ENCODE measurements at regions not wholly inside any gene's neighbourhood (a gene's known extent, or its start where the extent isn't known, plus 50 kb on each side); places are given as distances from the start of the nearest gene placed in this dataset.

DNA sequence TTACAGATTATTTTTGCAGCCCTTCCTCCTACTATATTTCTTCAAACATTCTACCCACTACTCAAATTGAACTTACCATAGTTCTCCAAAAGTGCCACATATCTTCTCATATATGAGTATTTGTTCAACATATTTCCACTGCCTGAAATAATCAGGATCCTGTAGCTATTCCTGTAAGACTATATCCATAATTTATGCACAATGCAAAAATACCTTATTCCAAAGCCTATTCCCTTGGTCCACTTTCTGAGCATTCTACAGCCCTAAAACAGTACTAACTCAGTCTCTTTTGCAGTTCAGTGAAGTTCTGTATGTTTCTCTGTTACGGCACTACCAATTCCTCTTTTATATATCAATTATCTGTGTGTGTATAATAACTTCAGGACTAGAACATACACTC is 1283.7 kb upstream of the ADGRL2 start:
- no peak overlapping the region for H2BK5ac ChIP-seq (ENCODE audit: low read depth, low read length)
- POLR2A ChIA-PET (ENCODE audit: partially characterized antibody), result no interaction called here
- H4K91ac ChIP-seq (replicated peaks; ENCODE audit: insufficient read length, low read length), result no peak overlapping the region
- TF ChIP-seq EP300 (IDR thresholded peaks at IDR 0.05; ENCODE audit: borderline replicate concordance in 1 of 2, low read depth in 2 of 2, low read length in 2 of 2), result no peak
- no peak for TF ChIP-seq SIN3A (conservative IDR thresholded peaks at IDR 0.05 in 1 of 2, IDR thresholded peaks at IDR 0.05 in 1 of 2; ENCODE audit: low read depth in 1 of 2, low read length in 2 of 2)
- no peak for TF ChIP-seq KDM4A (IDR thresholded peaks at IDR 0.05; ENCODE audit: low read depth, low read length, severe bottlenecking)
- TF ChIP-seq POLR2A (IDR thresholded peaks at IDR 0.05; ENCODE audit: control extremely low read depth in 1 of 2, low read depth in 2 of 2, low read length in 2 of 2), result no peak
- no peak for TF ChIP-seq HDAC6 (IDR thresholded peaks at IDR 0.05; ENCODE audit: low read depth, low read length)
- TF ChIP-seq NRF1 (IDR thresholded peaks at IDR 0.05; ENCODE audit: low read depth, low read length), result no peak
- no peak for TF ChIP-seq NANOG (IDR thresholded peaks at IDR 0.05; ENCODE audit: insufficient read depth, low read depth, low read length, poor library complexity, severe bottlenecking)
- TF ChIP-seq SUZ12 (IDR thresholded peaks at IDR 0.05; ENCODE audit: low read length), result no peak
- TF ChIP-seq TEAD4 (IDR thresholded peaks at IDR 0.05; ENCODE audit: low read depth, low read length), result no peak
- no peak for TF ChIP-seq TBP (IDR thresholded peaks at IDR 0.05; ENCODE audit: low read depth, low read length)
- TF ChIP-seq, protein P1, sequence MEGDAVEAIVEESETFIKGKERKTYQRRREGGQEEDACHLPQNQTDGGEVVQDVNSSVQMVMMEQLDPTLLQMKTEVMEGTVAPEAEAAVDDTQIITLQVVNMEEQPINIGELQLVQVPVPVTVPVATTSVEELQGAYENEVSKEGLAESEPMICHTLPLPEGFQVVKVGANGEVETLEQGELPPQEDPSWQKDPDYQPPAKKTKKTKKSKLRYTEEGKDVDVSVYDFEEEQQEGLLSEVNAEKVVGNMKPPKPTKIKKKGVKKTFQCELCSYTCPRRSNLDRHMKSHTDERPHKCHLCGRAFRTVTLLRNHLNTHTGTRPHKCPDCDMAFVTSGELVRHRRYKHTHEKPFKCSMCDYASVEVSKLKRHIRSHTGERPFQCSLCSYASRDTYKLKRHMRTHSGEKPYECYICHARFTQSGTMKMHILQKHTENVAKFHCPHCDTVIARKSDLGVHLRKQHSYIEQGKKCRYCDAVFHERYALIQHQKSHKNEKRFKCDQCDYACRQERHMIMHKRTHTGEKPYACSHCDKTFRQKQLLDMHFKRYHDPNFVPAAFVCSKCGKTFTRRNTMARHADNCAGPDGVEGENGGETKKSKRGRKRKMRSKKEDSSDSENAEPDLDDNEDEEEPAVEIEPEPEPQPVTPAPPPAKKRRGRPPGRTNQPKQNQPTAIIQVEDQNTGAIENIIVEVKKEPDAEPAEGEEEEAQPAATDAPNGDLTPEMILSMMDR (IDR thresholded peaks at IDR 0.05; ENCODE audit: control extremely low read depth in 1 of 3, insufficient read depth in 1 of 3, low read depth in 1 of 3, low read length in 3 of 3), result no peak
- no peak for TF ChIP-seq RNF2 (IDR thresholded peaks at IDR 0.05; ENCODE audit: borderline replicate concordance, low read depth, low read length, missing control alignments, poor library complexity, severe bottlenecking)
- no peak overlapping the region for H3K14ac ChIP-seq (ENCODE audit: insufficient read length)
- H3K56ac ChIP-seq (replicated peaks; ENCODE audit: insufficient read length, low read depth, low read length), result no peak overlapping the region
- CTCF ChIA-PET (ENCODE audit: partially characterized antibody), result no interaction called here
- no peak overlapping the region for H2AFZ ChIP-seq (ENCODE audit: low read length)
- no peak overlapping the region for H3K18ac ChIP-seq (ENCODE audit: extremely low read depth, low read length)
- no peak overlapping the region for H3K27ac ChIP-seq (ENCODE audit: low read depth, low read length)
- H3K9ac ChIP-seq (replicated peaks in 1 of 4; ENCODE audit: extremely low read depth in 1 of 4, low read depth in 3 of 4, low read length in 3 of 4), result no peak overlapping the region
- no peaks in the 10 kb centered on the region for H3K9me3 ChIP-seq (ENCODE audit: insufficient read depth in 2 of 2, low read depth in 1 of 2, low read length in 1 of 2)
- H3K23me2 ChIP-seq (ENCODE audit: low read depth, low read length), result no peaks in the 10 kb centered on the region
- H3K79me2 ChIP-seq (ENCODE audit: control insufficient read depth in 1 of 2, insufficient read depth in 2 of 2, low read length in 2 of 2), result no peaks in the 10 kb centered on the region
- no peak overlapping the region for H3K4ac ChIP-seq (replicated peaks; ENCODE audit: insufficient read length, low read depth, low read length)
- no peak overlapping the region for H3K23ac ChIP-seq (ENCODE audit: insufficient read length)
- no peak for FAIRE-seq
- no peak overlapping the region for H2BK120ac ChIP-seq (replicated peaks; ENCODE audit: low read depth, low read length)
- H4K8ac ChIP-seq (ENCODE audit: extremely low read depth, insufficient read depth, low read length), result no peak overlapping the region
- no peak overlapping the region for H2BK15ac ChIP-seq (ENCODE audit: low read length)
- no peaks in the 10 kb centered on the region for H3K36me3 ChIP-seq (ENCODE audit: control insufficient read depth in 2 of 4, insufficient read depth in 4 of 4, low read length in 3 of 4)
- H4K20me1 ChIP-seq (replicated peaks in 1 of 2; ENCODE audit: control insufficient read depth in 1 of 2, insufficient read depth in 2 of 2, low read length in 2 of 2), result no peaks in the 10 kb centered on the region
- H3K4me2 ChIP-seq (ENCODE audit: insufficient read depth in 1 of 2, low read depth in 2 of 2, low read length in 2 of 2), result no peak overlapping the region
- no peak for DNase-seq (ENCODE audit: low read depth in 1 of 2, low spot score in 2 of 2)
- no peak overlapping the region for H3K4me3 ChIP-seq (ENCODE audit: extremely low read depth in 1 of 4, insufficient read depth in 2 of 4, low read depth in 3 of 4, low read length in 4 of 4)
- no peak overlapping the region for H4K5ac ChIP-seq (ENCODE audit: insufficient read length, low read depth, low read length)
- 91% methylated on average over 1 of the region's 1 CpG; no CpG with 5 or more reads in 1 of the 2 experiments for WGBS, 2 experiments (ENCODE audit: extremely low coverage in 1 of 2, insufficient coverage in 1 of 2, insufficient read length in 1 of 2, insufficient replicate concordance in 2 of 2, low coverage in 1 of 2, low lambda C conversion rate in 2 of 2, missing lambda C conversion rate in 1 of 2)
- H2BK20ac ChIP-seq (ENCODE audit: low read length), result no peak overlapping the region
- H2AK5ac ChIP-seq (ENCODE audit: low read depth, low read length), result no peak overlapping the region
- H3K4me1 ChIP-seq (replicated peaks in 1 of 4; ENCODE audit: control insufficient read depth in 3 of 4, insufficient read depth in 4 of 4, low read length in 3 of 4), result no peaks in the 10 kb centered on the region
- H3K27me3 ChIP-seq (replicated peaks in 1 of 4; ENCODE audit: control insufficient read depth in 3 of 4, extremely low read depth in 1 of 4, insufficient read depth in 3 of 4, low read length in 3 of 4), result peaks cover 0 to 2% (median 0%) of the 10 kb centered on the region in 4 experiments; a peak in 1 of 7 replicates
- no peak overlapping the region for H2BK12ac ChIP-seq (ENCODE audit: low read depth, low read length)
- H3K79me1 ChIP-seq (ENCODE audit: low read depth, low read length), result no peaks in the 10 kb centered on the region

Measured in H1 (cell line).